Activated CD4-positive, alpha-beta T cell treated with anti-CD3 and anti-CD28 coated beads, Interleukin-2, amount 10 ng/mL, durations not matched to agents 7 days and 5 days (primary cell): ENCODE measurements at regions not wholly inside any gene's neighbourhood (a gene's known extent, or its start where the extent isn't known, plus 50 kb on each side); places are given as distances from the start of the nearest gene placed in this dataset.

Experiments
- CTCF ChIA-PET: fragments of 350-600 bp; sonication (Branson Sonifier 250); formaldehyde crosslinking; loops from one replicate; lab custom pipeline; 2021; ENCODE audit warnings: antibody characterized with exemption; lab: Charles Lee
- POLR2A ChIA-PET: fragments of 350-600 bp; sonication (Branson Sonifier 250); formaldehyde crosslinking; loops from one replicate; lab custom pipeline; 2021; ENCODE audit warnings: antibody characterized with exemption; lab: Charles Lee
- DNase-seq: peaks from one replicate; pipeline ENCODE4 v3.0.0-alpha.2; 2020
- H3K27ac Mint-ChIP-seq: one replicate; pipeline ENCODE4 v1.8.0; 2021; ENCODE audit warnings: mild to moderate bottlenecking, moderate library complexity, mixed read lengths
- H3K27me3 Mint-ChIP-seq: one replicate; pipeline ENCODE4 v1.8.0; 2021; ENCODE audit warnings: mixed read lengths
- H3K36me3 Mint-ChIP-seq: one replicate; pipeline ENCODE4 v1.8.0; 2021; ENCODE audit warnings: low read depth, mixed read lengths
- H3K4me1 Mint-ChIP-seq: one replicate; pipeline ENCODE4 v1.8.0; 2021; ENCODE audit warnings: mixed read lengths
- H3K4me3 Mint-ChIP-seq: one replicate; pipeline ENCODE4 v1.8.0; 2021; ENCODE audit warnings: mild to moderate bottlenecking, moderate library complexity, mixed read lengths
- H3K9me3 Mint-ChIP-seq: one replicate; pipeline ENCODE4 v1.8.0; 2021; ENCODE audit warnings: mixed read lengths

GRCh38 chr17:77770331-77771105 is 188.0 kb upstream of the TNRC6C start:
- no peaks in the 10 kb centered on the region for H3K9me3 Mint-ChIP-seq
- DNase-seq = no peak
- no peak overlapping the region for H3K27ac Mint-ChIP-seq
- POLR2A ChIA-PET = interaction anchor here (0.5 kb wide), 1 partner anchor 317 kb away, joined by 4 read pairs; no protein-coding TSS in a partner anchor
- CTCF ChIA-PET = interaction anchor here (1.2 to 1.4 kb wide), 2 partner anchors 8 to 124 kb away, joined by 3 read pairs; no protein-coding TSS in a partner anchor
- H3K36me3 Mint-ChIP-seq = no peaks in the 10 kb centered on the region
- H3K4me1 Mint-ChIP-seq = peaks cover 11% of the 10 kb centered on the region
- H3K4me3 Mint-ChIP-seq = no peak overlapping the region
- no peaks in the 10 kb centered on the region for H3K27me3 Mint-ChIP-seq

- DNase-seq = no peak
- Mint-ChIP-seq H3K9me3 (no peaks in the 10 kb centered on the region), H3K4me3 (no peak overlapping the region), H3K4me1 (peaks cover 11% of the 10 kb centered on the region), H3K27ac (no peak overlapping the region), H3K27me3 (no peaks in the 10 kb centered on the region), H3K36me3 (no peaks in the 10 kb centered on the region)
- ChIA-PET POLR2A (interaction anchor here (0.5 kb wide), 1 partner anchor 318 kb away, joined by 4 read pairs; no protein-coding TSS in a partner anchor), CTCF (interaction anchor here (1.2 to 1.4 kb wide), 2 partner anchors 9 to 124 kb away, joined by 3 read pairs; no protein-coding TSS in a partner anchor)
Observed at GRCh38 chr17:77771145-77771544, 187.4 kb upstream of the TNRC6C start.

DNA sequence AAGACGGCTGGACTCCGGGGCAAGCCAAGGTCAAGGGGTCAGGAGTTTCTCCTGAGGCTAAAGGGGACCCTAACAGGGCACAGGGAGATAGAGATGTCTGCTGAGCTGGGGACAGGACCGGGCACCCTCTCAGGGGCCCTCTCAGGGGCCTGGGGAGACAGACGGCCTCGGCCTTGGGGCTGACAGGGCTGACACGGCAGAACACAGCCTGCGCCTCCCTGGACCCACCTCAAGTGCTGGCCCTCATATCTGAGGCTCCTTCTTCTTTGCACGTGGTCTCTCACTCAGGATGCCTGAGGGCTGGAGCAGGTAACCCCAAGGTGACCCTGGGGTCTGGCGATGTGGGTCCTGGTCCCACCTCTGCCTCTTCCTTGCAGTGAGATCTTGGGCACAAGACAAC is 186.9 kb upstream of the TNRC6C start:
- Mint-ChIP-seq H3K4me1 (peaks cover 11% of the 10 kb centered on the region), H3K9me3 (no peaks in the 10 kb centered on the region), H3K4me3 (no peak overlapping the region), H3K27me3 (no peaks in the 10 kb centered on the region), H3K27ac (no peak overlapping the region), H3K36me3 (no peaks in the 10 kb centered on the region)
- CTCF ChIA-PET = interaction anchor here (1.2 to 1.4 kb wide), 2 partner anchors 9 to 125 kb away, joined by 3 read pairs; no protein-coding TSS in a partner anchor
- DNase-seq = no peak
- POLR2A ChIA-PET = no interaction called here

DNA sequence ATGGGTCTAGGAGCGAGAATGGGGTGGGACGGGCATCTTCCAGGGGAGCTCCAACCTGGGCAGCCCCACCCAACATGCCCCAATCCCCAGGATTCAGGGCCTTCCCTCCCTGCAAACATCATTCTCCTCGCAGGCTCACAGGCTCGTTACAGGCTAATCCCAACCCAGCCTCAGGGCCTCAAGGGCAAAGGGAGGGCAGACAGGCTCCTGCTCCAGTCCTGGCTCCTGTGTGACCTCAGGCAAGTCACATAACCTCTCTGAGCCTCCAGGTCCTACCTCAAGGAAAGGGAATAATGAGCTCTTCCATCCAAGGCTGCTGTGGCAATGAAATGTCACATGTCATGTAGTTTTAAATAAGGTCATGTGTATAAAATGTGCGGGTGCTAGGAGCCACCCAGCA is 186.5 kb upstream of the TNRC6C start:
- H3K9me3 Mint-ChIP-seq = no peaks in the 10 kb centered on the region
- peaks cover 11% of the 10 kb centered on the region for H3K4me1 Mint-ChIP-seq
- H3K27me3 Mint-ChIP-seq = no peaks in the 10 kb centered on the region
- ChIA-PET CTCF (interaction anchor here (1.3 to 1.4 kb wide), 2 partner anchors 10 to 18 kb away, joined by 3 read pairs; no protein-coding TSS in a partner anchor), POLR2A (no interaction called here)
- no peak for DNase-seq
- H3K4me3 Mint-ChIP-seq = no peak overlapping the region
- peak overlapping the region; percentile 83 for H3K27ac Mint-ChIP-seq
- no peaks in the 10 kb centered on the region for H3K36me3 Mint-ChIP-seq

DNA sequence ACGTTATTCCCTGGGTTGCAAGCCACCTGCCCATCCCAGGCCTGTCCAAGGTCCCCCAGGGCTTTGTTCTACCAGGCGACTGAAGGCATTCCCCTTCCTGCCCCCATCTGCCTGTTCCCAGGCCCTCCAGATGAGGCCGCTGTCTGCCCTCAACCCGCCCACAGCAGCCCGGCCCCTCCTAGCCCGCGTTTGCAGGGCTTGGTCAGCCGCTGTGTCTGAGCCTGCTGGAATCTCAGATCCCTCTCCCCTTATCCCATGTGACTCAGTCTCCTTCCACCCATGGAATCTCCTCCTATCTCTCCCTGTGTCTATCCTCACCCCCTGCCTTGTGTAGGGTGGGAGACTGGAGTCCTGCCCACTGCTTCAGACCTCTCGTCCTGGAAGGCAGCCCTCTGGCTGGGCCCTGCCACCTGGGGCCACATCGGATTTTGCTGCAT is 186.0 kb upstream of the TNRC6C start:
- DNase-seq = peak; percentile 71
- ChIA-PET CTCF (interaction anchor here (1.3 kb wide), 1 partner anchor 18 kb away, joined by 3 read pairs; no protein-coding TSS in a partner anchor), POLR2A (no interaction called here)
- H3K9me3 Mint-ChIP-seq = no peaks in the 10 kb centered on the region
- no peaks in the 10 kb centered on the region for H3K27me3 Mint-ChIP-seq
- H3K4me1 Mint-ChIP-seq = peaks cover 11% of the 10 kb centered on the region
- H3K36me3 Mint-ChIP-seq = no peaks in the 10 kb centered on the region
- peak overlapping the region; percentile 83 for H3K27ac Mint-ChIP-seq
- H3K4me3 Mint-ChIP-seq = no peak overlapping the region

- H3K4me1 Mint-ChIP-seq = peaks cover 11% of the 10 kb centered on the region
- no peaks in the 10 kb centered on the region for H3K9me3 Mint-ChIP-seq
- no peak overlapping the region for H3K27ac Mint-ChIP-seq
- no peak for DNase-seq
- CTCF ChIA-PET = interaction anchor here (1.3 kb wide), 1 partner anchor 19 kb away, joined by 3 read pairs; no protein-coding TSS in a partner anchor
- H3K36me3 Mint-ChIP-seq = no peaks in the 10 kb centered on the region
- POLR2A ChIA-PET = no interaction called here
- no peak overlapping the region for H3K4me3 Mint-ChIP-seq
- H3K27me3 Mint-ChIP-seq = no peaks in the 10 kb centered on the region
Observed at GRCh38 chr17:77772899-77773358, 185.6 kb upstream of the TNRC6C start.

DNA sequence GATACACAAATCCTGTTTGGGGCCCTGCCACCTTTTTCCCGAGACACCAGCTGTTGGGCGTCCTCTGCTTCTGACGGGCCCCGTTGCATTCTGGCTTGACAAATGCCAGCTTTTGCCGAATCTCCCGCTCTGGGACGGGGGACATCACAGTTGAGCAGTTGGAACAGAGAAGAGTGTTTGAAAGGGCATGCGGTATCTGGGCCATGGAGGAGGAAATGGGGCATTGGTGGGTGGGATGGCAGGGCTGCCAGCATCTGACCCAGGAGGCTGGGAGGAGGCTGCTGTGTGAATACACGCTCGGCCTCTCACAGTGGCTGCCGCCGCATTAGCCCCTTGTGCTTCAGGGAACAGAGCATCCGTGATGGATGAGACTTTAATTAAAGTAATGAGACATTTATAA is 184.3 kb upstream of the TNRC6C start:
- H3K4me1 Mint-ChIP-seq = peaks cover 11% of the 10 kb centered on the region
- DNase-seq = no peak
- H3K36me3 Mint-ChIP-seq = no peaks in the 10 kb centered on the region
- H3K9me3 Mint-ChIP-seq = no peaks in the 10 kb centered on the region
- no peaks in the 10 kb centered on the region for H3K27me3 Mint-ChIP-seq
- H3K27ac Mint-ChIP-seq = no peak overlapping the region
- no peak overlapping the region for H3K4me3 Mint-ChIP-seq
- CTCF ChIA-PET = interaction anchor here (1.1 to 1.5 kb wide), 2 partner anchors 20 to 124 kb away, joined by 3 read pairs; no protein-coding TSS in a partner anchor
- POLR2A ChIA-PET = no interaction called here

- Mint-ChIP-seq H3K27me3 (no peaks in the 10 kb centered on the region), H3K27ac (no peak overlapping the region), H3K36me3 (no peaks in the 10 kb centered on the region), H3K4me1 (peaks cover 8% of the 10 kb centered on the region), H3K4me3 (no peak overlapping the region), H3K9me3 (no peaks in the 10 kb centered on the region)
- ChIA-PET CTCF (no interaction called here), POLR2A (interaction anchor here (0.6 kb wide), 1 partner anchor 19 kb away, joined by 3 read pairs; no protein-coding TSS in a partner anchor)
- no peak for DNase-seq
Observed at GRCh38 chr17:77778636-77779489, 179.6 kb upstream of the TNRC6C start.

GRCh38 chr17:77779711-77780539 is 178.6 kb upstream of the TNRC6C start:
- no peak overlapping the region for H3K4me3 Mint-ChIP-seq
- no peaks in the 10 kb centered on the region for H3K36me3 Mint-ChIP-seq
- ChIA-PET CTCF (no interaction called here), POLR2A (interaction anchor here (0.6 kb wide), 1 partner anchor 18 kb away, joined by 3 read pairs; no protein-coding TSS in a partner anchor)
- peaks cover 18% of the 10 kb centered on the region for H3K4me1 Mint-ChIP-seq
- H3K9me3 Mint-ChIP-seq = no peaks in the 10 kb centered on the region
- H3K27ac Mint-ChIP-seq = no peak overlapping the region
- H3K27me3 Mint-ChIP-seq = no peaks in the 10 kb centered on the region
- DNase-seq = no peak

- no peak overlapping the region for H3K27ac Mint-ChIP-seq
- H3K4me3 Mint-ChIP-seq = no peak overlapping the region
- no peaks in the 10 kb centered on the region for H3K9me3 Mint-ChIP-seq
- CTCF ChIA-PET = no interaction called here
- H3K36me3 Mint-ChIP-seq = no peaks in the 10 kb centered on the region
- DNase-seq = no peak
- H3K27me3 Mint-ChIP-seq = no peaks in the 10 kb centered on the region
- H3K4me1 Mint-ChIP-seq = peaks cover 23% of the 10 kb centered on the region
- POLR2A ChIA-PET = no interaction called here
Observed at GRCh38 chr17:77781536-77781935, 177.0 kb upstream of the TNRC6C start.

- no peaks in the 10 kb centered on the region for H3K36me3 Mint-ChIP-seq
- ChIA-PET POLR2A (no interaction called here), CTCF (no interaction called here)
- H3K4me3 Mint-ChIP-seq = no peak overlapping the region
- DNase-seq = no peak
- H3K27me3 Mint-ChIP-seq = no peaks in the 10 kb centered on the region
- no peaks in the 10 kb centered on the region for H3K9me3 Mint-ChIP-seq
- peaks cover 23% of the 10 kb centered on the region for H3K4me1 Mint-ChIP-seq
- H3K27ac Mint-ChIP-seq = peak overlapping the region; percentile 4
Observed at GRCh38 chr17:77782201-77782600, 176.3 kb upstream of the TNRC6C start.

- Mint-ChIP-seq H3K36me3 (no peaks in the 10 kb centered on the region), H3K9me3 (no peaks in the 10 kb centered on the region), H3K27ac (peak overlapping the region; percentile 4), H3K4me3 (no peak overlapping the region), H3K27me3 (peaks cover under 1% of the 10 kb centered on the region), H3K4me1 (peaks cover 23% of the 10 kb centered on the region)
- ChIA-PET POLR2A (no interaction called here), CTCF (no interaction called here)
- DNase-seq = no peak
Observed at GRCh38 chr17:77782611-77783010, 175.9 kb upstream of the TNRC6C start.
